HepG2 (cell line): ENCODE measurements at regions not wholly inside any gene's neighbourhood (a gene's known extent, or its start where the extent isn't known, plus 50 kb on each side); places are given as distances from the start of the nearest gene placed in this dataset.
"Not testable (repeated sequence)": the region's sequence is repeated elsewhere in the genome, so short reads cannot be mapped to it uniquely, and the experiment has no call there.

Source experiments
- CEBPB ChIP-seq: IDR thresholded peaks from 2 replicates; pipeline ENCODE4 v1.6.1; 2011; ENCODE audit warnings: low read depth, low read length, improper control_type of control experiment, borderline replicate concordance
- EP300 ChIP-seq, 3 experiments: sonication (generic) in 1 of 3; formaldehyde crosslinking in 1 of 3; IDR thresholded peaks; 2 replicates each; pipeline versions ENCODE4 v1.5.1 to v1.6.1; 2011 to 2020; ENCODE audit warnings: low read depth in 2 of 3, low read length in 2 of 3, borderline replicate concordance in 1 of 3, improper control_type of control experiment in 1 of 3, mild to moderate bottlenecking in 1 of 3, missing genetic modification reagents in 1 of 3, moderate library complexity in 1 of 3
- POGZ ChIP-seq: sonication (generic); formaldehyde crosslinking; IDR thresholded peaks from 2 replicates; pipeline ENCODE4 v1.4.0; 2020; ENCODE audit warnings: mild to moderate bottlenecking, missing genetic modification reagents
- THAP11 ChIP-seq: IDR thresholded peaks from 2 replicates; pipeline ENCODE4 v1.6.1; 2016; ENCODE audit warnings: missing biosample characterization, missing genetic modification reagents
- ZBTB33 ChIP-seq: sonication (generic); formaldehyde crosslinking; IDR thresholded peaks from 2 replicates; pipeline ENCODE4 v1.4.0; 2020; ENCODE audit warnings: missing genetic modification reagents
- ZNF460 ChIP-seq: sonication (generic); formaldehyde crosslinking; IDR thresholded peaks from 2 replicates; pipeline ENCODE4 v1.5.1; 2020; ENCODE audit warnings: missing genetic modification reagents, mild to moderate bottlenecking, borderline replicate concordance
- ZNF770 ChIP-seq: sonication (generic); formaldehyde crosslinking; IDR thresholded peaks from 2 replicates; pipeline ENCODE4 v1.5.0; 2020; ENCODE audit warnings: mild to moderate bottlenecking, missing genetic modification reagents
- TF ChIP-seq, protein P1 (sequence below): IDR thresholded peaks from 2 replicates; pipeline ENCODE4 v1.4.0; 2020; ENCODE audit warnings: mild to moderate bottlenecking, missing genetic modification reagents

DNA sequence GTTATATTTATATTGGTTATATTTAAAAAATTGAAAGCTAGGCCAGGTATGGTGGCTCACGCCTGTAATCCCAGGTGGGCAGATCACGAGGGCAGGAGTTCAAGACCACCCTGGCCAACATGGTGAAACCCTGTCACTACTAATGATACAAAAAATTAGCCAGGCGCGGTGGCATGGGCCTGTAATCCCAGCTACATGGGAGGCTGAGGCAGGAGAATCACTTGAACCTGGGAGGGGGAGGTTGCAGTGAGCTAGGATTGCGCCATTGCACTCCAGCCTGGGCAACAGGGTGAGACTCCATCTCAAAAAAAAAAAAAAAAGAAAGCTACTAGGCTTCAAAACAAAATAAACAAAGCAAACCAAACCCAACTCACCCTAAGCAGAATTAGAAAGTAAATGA, 109.0 kb upstream of the SERPINE2 start (continued):
- TF ChIP-seq ZBTB33 (CRISPR knock-in tag): 0 out of 2 replicates have a peak, but pooled peaks have one; percentile 24
- peak in 1 of 2 experiments; percentile 24; a peak in 1 of 4 replicates for TF ChIP-seq EP300 (IDR thresholded peaks at IDR 0.05; ENCODE audit: low read depth in 2 of 2, low read length in 2 of 2)
- TF ChIP-seq EP300 (CRISPR knock-in tag; IDR thresholded peaks at IDR 0.05; ENCODE audit: borderline replicate concordance): not testable (repeated sequence)
- TF ChIP-seq POGZ: peak; percentile 56; the same call in 1 of the 2 replicates
- TF ChIP-seq CEBPB: peak; percentile 23; the same call in 1 of the 2 replicates
- TF ChIP-seq, protein P1, sequence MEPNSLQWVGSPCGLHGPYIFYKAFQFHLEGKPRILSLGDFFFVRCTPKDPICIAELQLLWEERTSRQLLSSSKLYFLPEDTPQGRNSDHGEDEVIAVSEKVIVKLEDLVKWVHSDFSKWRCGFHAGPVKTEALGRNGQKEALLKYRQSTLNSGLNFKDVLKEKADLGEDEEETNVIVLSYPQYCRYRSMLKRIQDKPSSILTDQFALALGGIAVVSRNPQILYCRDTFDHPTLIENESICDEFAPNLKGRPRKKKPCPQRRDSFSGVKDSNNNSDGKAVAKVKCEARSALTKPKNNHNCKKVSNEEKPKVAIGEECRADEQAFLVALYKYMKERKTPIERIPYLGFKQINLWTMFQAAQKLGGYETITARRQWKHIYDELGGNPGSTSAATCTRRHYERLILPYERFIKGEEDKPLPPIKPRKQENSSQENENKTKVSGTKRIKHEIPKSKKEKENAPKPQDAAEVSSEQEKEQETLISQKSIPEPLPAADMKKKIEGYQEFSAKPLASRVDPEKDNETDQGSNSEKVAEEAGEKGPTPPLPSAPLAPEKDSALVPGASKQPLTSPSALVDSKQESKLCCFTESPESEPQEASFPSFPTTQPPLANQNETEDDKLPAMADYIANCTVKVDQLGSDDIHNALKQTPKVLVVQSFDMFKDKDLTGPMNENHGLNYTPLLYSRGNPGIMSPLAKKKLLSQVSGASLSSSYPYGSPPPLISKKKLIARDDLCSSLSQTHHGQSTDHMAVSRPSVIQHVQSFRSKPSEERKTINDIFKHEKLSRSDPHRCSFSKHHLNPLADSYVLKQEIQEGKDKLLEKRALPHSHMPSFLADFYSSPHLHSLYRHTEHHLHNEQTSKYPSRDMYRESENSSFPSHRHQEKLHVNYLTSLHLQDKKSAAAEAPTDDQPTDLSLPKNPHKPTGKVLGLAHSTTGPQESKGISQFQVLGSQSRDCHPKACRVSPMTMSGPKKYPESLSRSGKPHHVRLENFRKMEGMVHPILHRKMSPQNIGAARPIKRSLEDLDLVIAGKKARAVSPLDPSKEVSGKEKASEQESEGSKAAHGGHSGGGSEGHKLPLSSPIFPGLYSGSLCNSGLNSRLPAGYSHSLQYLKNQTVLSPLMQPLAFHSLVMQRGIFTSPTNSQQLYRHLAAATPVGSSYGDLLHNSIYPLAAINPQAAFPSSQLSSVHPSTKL (CRISPR knock-in tag): peak; percentile 64
- peak; percentile 24; the same call in 1 of the 2 replicates for TF ChIP-seq THAP11
- TF ChIP-seq ZNF460 (CRISPR knock-in tag): peak; percentile 75
- TF ChIP-seq ZNF770 (CRISPR knock-in tag): peak; percentile 94
